ENCODE measurements at regions not wholly inside any gene's neighbourhood (a gene's known extent, or its start where the extent isn't known, plus 50 kb on each side); places are given as distances from the start of the nearest gene placed in this dataset.

GRCh38 chrX:94401426-94401825, 727.4 kb downstream of the FAM133A start:
- Histone ChIP-seq H3K4me3 (no peak overlapping the region), H3K27ac (no peak overlapping the region), H3K4me1 (no peaks in the 10 kb centered on the region), H3K9me3 (no peaks in the 10 kb centered on the region), H3K36me3 (ENCODE audit: low read depth, missing control alignments) (no peaks in the 10 kb centered on the region), H3K27me3 (no peaks in the 10 kb centered on the region)
- TF ChIP-seq, protein P1, sequence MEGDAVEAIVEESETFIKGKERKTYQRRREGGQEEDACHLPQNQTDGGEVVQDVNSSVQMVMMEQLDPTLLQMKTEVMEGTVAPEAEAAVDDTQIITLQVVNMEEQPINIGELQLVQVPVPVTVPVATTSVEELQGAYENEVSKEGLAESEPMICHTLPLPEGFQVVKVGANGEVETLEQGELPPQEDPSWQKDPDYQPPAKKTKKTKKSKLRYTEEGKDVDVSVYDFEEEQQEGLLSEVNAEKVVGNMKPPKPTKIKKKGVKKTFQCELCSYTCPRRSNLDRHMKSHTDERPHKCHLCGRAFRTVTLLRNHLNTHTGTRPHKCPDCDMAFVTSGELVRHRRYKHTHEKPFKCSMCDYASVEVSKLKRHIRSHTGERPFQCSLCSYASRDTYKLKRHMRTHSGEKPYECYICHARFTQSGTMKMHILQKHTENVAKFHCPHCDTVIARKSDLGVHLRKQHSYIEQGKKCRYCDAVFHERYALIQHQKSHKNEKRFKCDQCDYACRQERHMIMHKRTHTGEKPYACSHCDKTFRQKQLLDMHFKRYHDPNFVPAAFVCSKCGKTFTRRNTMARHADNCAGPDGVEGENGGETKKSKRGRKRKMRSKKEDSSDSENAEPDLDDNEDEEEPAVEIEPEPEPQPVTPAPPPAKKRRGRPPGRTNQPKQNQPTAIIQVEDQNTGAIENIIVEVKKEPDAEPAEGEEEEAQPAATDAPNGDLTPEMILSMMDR (IDR thresholded peaks at IDR 0.05), result no peak
- TF ChIP-seq POLR2A (IDR thresholded peaks at IDR 0.05), result no peak
- 71 to 100% methylated on average over 2 of the region's 2 CpGs for WGBS, 2 donors
- no peak for DNase-seq
- intact Hi-C loops (cut with DNase I; ENCODE audit: low total_unique reads), result no loop called here

GRCh38 chrX:94414746-94415145, 740.7 kb downstream of the FAM133A start:
- intact Hi-C loops (cut with DNase I; ENCODE audit: low total_unique reads), result no loop called here
- Histone ChIP-seq H3K36me3 (ENCODE audit: low read depth, missing control alignments) (no peaks in the 10 kb centered on the region), H3K9me3 (no peaks in the 10 kb centered on the region), H3K27ac (no peak overlapping the region), H3K4me1 (no peaks in the 10 kb centered on the region), H3K27me3 (no peaks in the 10 kb centered on the region), H3K4me3 (no peak overlapping the region)
- WGBS, 2 donors, result 83 to 92% methylated on average over 1 to 4 of the region's 4 CpGs
- no peak for DNase-seq
- TF ChIP-seq POLR2A (IDR thresholded peaks at IDR 0.05), result no peak
- TF ChIP-seq, protein P1 (IDR thresholded peaks at IDR 0.05), result no peak

DNA sequence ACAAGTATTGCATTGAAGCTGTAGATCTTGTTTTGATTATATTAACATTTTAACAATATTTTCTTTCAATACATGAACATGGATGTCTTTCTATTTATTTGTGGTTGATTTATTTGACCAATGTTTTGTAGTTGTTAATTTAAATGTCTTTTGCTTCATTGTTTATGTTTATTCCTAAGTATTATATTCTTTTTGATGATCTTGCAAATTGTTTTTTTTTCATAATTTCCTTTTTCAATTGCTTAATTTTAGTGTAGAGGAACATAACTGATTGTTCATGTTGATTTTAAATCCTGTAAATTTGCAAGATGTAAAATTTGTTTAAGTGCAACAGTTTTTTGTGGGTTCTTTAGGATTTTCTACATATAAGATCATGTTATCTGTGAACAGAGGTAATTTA, 744.1 kb downstream of the FAM133A start:
- H3K9me3 ChIP-seq, result no peaks in the 10 kb centered on the region
- H3K4me1 ChIP-seq, result no peaks in the 10 kb centered on the region
- TF ChIP-seq POLR2A (IDR thresholded peaks at IDR 0.05), result no peak
- TF ChIP-seq, protein P1 (IDR thresholded peaks at IDR 0.05), result no peak
- no peaks in the 10 kb centered on the region for H3K27me3 ChIP-seq
- no peak overlapping the region for H3K27ac ChIP-seq
- no peak overlapping the region for H3K4me3 ChIP-seq
- intact Hi-C loops (cut with DNase I; ENCODE audit: low total_unique reads), result no loop called here
- no peaks in the 10 kb centered on the region for H3K36me3 ChIP-seq (ENCODE audit: low read depth, missing control alignments)
- DNase-seq, result no peak

- Histone ChIP-seq H3K27me3 (no peaks in the 10 kb centered on the region), H3K27ac (no peak overlapping the region), H3K36me3 (ENCODE audit: low read depth, missing control alignments) (no peaks in the 10 kb centered on the region), H3K9me3 (no peaks in the 10 kb centered on the region), H3K4me1 (no peaks in the 10 kb centered on the region), H3K4me3 (no peak overlapping the region)
- no peak for DNase-seq
- intact Hi-C loops (cut with DNase I; ENCODE audit: low total_unique reads), result no loop called here
- 92 to 100% methylated on average over 2 to 3 of the region's 3 CpGs for WGBS, 2 donors
- no peak for TF ChIP-seq POLR2A (IDR thresholded peaks at IDR 0.05)
Measured at GRCh38 chrX:94424456-94424855, 750.5 kb downstream of the FAM133A start.

GRCh38 chrX:94430091-94430490, 756.1 kb downstream of the FAM133A start:
- DNase-seq, result no peak
- Histone ChIP-seq H3K27me3 (no peaks in the 10 kb centered on the region), H3K4me3 (no peak overlapping the region), H3K36me3 (ENCODE audit: low read depth, missing control alignments) (no peaks in the 10 kb centered on the region), H3K9me3 (no peaks in the 10 kb centered on the region), H3K4me1 (no peaks in the 10 kb centered on the region), H3K27ac (no peak overlapping the region)
- WGBS, 2 donors, result 42 to 57% methylated on average over 1 of the region's 1 CpG
- TF ChIP-seq POLR2A (IDR thresholded peaks at IDR 0.05), result no peak
- TF ChIP-seq, protein P1 (IDR thresholded peaks at IDR 0.05), result no peak
- intact Hi-C loops (cut with DNase I; ENCODE audit: low total_unique reads), result no loop called here
